Breast epithelium (tissue), 3 donors: ENCODE measurements at regions not wholly inside any gene's neighbourhood (a gene's known extent, or its start where the extent isn't known, plus 50 kb on each side); places are given as distances from the start of the nearest gene placed in this dataset.

Experiments used
- CTCF ChIP-seq, 3 donors: fragments of 450-650 bp; IDR thresholded peaks; one replicate each; pipeline ENCODE4 v1.5.1; 2016 to 2017; ENCODE audit warnings: antibody characterized with exemption in 3 of 3, mild to moderate bottlenecking in 3 of 3, moderate library complexity in 3 of 3
- POLR2A ChIP-seq: fragments of 450-650 bp; IDR thresholded peaks from one replicate; pipeline ENCODE4 v1.6.1; 2016; ENCODE audit warnings: antibody characterized with exemption, mild to moderate bottlenecking, moderate library complexity

DNA sequence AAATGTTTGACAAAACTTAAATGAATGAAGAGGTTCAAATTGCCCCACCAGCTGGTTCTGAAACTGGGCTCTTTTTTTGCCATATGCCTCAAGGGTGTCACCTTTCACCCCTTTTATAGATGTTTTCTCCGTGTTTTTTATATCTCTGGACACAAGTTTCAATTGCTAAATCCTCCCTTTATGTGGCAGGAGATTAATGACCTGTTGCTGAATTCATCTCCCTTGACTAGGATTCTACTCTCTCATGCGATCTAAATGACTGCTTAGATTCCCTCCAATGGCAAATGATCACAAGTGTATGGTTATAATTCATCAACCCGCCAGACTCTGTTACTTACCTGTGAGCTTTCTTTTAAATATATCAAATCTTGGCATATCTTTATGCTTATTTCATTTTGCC, 677.0 kb upstream of the POT1 start:
- TF ChIP-seq CTCF (IDR thresholded peaks at IDR 0.05) (no peak), POLR2A (no peak)
